Stimulated activated CD4-positive, alpha-beta T cell treated with anti-CD3 and anti-CD28 coated beads, Interleukin-1b, Interleukin-23, amount 100 ng/mL, for 4 hours (primary cell): ENCODE measurements at regions not wholly inside any gene's neighbourhood (a gene's known extent, or its start where the extent isn't known, plus 50 kb on each side); places are given as distances from the start of the nearest gene placed in this dataset.

Source experiments
- DNase-seq, 2 donors: peaks; one replicate each; pipeline ENCODE4 v3.0.0-alpha.2; 2020; ENCODE audit warnings: low read depth in 2 of 2

GRCh38 chr18:77444385-77444784 lies 194.7 kb downstream of the GALR1 start:
- no peak for DNase-seq

DNA sequence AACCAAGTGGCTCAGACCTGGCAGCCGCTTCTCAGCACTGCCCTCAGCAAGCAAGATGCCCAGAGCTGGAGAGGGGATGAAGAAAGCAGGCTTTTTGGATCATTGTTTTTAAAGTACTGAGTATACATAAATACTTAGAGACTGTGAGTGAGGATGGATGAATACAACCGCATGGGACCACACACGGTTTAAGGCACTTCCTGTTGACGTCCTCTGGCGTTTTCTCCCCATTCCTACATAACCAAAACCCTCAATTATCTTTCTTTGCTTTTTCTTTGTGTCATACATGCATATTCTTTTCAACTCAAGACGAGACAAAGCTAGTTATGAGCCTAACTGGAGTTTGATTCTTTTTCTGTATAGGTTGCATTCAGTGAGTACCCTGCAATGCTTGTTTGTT lies 198.4 kb downstream of the GALR1 start:
- no peak for DNase-seq

DNA sequence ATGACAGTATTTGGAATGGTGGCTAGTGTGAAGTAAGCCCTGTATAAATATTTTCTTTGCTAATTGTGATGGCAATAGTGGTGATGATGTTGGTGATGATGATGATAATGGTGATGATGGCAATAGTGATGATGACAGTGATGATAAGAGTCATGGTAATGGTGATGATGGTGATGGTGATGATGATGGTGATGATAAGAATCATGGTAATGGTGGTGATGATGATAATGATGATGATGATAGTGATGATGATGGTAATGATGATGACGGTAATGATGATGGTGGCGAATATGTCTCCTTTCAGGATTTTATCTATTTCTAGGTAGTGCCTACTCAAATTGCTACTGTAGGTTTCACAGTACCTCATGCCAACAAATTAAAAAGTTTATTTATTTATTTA lies 205.4 kb downstream of the GALR1 start:
- DNase-seq, result no peak

- no peak for DNase-seq
These were observed 208.0 kb downstream of the GALR1 start for GRCh38 chr18:77457681-77458080.

- DNase-seq, result no peak
These were observed 211.5 kb downstream of the GALR1 start for GRCh38 chr18:77461062-77461688.

- DNase-seq, result no peak
These were observed 215.3 kb downstream of the GALR1 start for GRCh38 chr18:77464917-77465316.

DNA sequence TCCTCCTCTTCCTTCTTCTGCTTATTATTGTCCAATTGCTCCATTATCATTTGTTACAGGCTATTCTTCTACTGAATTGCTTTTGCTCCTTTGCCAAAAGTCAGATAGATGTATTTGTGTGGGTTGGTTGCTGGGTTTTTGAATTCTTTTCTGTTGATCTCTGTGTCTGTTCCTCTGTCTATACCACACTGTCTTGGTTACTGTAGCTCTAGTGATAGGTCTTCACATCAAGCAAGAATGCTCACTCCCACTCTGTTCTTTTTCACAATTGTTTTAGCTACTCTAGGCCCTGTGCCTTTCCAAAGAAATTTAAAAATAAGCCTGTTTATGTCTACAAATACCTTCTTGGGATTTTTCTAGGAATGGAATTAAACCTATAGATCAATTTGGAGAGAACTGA lies 217.2 kb downstream of the GALR1 start:
- DNase-seq, result no peak

DNA sequence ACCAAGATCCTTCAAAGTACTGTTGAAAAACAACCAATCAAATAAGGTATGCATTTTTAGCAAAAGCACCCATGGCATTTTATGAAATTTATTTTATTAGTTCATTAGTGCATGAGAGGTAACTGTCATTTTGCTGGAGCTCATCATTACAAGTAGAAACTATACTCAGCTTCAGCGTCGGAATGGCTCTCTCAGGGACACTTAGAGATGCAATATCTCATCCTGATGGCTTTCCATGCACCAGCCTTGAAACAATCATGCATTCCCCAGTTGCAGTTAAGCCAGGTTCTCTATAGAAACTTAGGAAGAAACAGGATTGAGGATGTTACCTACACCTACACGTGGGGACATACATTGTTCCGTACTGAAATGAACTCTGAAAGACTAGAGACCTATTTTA lies 219.5 kb downstream of the GALR1 start:
- DNase-seq, result no peak

- DNase-seq, result no peak
These were observed 221.1 kb downstream of the GALR1 start for GRCh38 chr18:77470569-77471413.

DNA sequence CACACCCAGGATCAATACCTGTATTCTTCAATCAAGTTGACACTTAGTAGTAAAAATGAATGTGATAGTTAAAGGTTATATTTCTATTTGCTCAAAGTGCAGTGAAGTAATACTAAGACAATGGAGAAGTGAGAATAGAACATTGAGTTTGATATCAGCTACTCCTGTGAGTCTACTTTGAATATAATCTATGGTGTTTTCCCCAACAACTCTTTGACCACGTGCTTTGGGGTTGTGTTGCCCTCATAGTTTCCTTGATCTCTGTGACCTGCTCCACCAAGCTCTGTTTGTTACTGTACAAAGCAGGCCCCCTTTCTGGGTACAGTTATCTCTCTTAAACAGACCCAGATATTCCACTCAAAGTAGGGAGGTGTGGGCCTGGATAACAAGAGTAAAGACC lies 222.9 kb downstream of the GALR1 start:
- no peak for DNase-seq

DNA sequence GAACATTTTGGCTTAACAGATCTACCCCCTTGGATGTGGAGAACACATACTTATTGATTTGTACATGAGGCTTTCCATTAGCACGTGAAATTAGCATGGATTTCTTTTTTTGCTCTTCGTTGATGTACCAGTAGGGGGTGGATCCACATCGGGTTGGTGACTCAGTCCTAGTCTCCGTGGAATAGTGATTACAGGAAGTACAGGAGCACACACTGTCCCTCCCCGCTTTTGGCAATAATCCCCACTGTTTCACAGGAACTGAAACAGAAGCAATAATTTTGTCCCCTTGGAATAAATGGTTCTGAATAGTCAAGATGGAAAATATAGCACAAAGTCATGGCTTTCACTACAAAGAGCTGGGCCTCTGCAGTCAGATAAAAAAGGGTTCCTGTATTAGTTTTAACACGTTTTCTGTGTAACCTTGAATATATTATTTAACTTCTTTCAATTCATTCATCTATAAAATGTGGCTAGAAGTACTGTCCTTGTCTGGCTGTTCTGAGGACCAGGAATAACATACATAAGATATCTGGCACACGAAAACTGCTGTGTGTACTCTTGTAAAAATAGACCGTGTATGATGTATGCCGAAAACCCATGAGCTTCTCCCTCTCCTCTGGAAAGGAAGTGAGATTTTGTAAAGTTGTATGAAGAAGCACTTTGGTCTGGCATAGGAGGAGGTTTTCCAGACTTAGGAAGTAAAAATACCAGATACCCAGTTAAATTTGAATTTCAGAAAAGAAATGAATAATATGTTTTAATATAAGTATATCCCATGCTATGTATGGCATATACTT lies 229.2 kb downstream of the GALR1 start:
- DNase-seq, result no peak

DNA sequence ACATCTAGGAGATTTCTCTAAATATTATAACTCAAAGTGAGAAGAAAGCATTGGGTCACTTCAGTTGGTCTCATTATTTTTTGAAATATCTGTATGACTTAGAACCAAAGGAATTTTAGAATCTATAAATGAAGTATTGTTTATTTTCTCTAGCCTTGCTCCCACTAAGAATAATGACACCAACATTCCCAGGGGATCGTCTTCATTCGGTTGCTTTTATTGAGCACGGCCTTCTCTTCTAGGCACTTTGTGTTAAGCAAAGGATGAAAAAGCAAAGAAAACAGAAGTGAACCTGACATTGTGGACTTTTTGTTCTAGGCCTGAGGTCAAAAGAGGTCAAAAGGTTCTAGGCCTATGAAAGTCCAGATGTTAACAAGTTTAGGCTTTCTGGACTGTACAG lies 231.9 kb downstream of the GALR1 start:
- no peak for DNase-seq

DNA sequence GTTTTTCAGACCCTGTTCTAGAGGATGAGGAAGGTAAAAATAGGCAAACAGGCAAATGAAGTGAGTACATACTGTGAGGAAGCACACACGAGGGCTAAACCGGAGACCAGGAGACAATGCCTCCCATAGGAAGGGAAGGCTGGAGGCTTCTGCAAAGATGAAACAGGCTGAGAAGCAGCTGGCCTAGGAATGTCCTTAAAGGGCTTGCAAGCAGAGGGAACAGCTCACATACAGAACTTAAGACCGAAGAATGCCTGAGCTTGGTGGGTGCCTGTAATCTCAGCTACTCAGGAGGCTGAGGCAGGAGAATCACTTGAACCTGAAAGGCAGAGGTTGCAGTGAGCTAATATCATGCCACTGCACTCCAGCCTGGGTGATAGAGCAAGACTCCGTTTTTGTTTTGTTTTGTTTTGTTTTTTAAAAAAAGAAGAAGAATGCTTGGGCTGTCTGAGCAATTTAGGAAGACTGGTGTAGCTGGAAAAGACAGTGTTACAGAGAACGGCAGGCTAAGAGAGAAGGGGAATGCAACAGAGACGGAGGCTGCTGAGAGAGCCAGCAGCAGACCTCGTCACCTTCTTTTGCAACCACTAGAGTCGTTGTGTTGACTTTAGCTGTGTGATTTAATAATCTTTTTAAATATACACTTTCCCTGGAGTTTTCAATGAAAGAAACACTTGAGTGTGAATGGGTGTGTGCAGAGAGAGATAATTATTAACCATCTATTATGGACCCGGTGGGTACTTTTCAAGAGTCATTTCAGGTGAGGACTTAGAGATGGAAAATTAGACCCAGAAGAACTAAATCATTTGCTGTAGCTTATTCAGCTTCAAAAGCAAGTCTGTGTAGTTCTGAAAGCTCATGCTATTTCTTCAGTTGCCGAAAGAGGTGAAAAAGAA lies 232.8 kb downstream of the GALR1 start:
- no peak for DNase-seq

DNA sequence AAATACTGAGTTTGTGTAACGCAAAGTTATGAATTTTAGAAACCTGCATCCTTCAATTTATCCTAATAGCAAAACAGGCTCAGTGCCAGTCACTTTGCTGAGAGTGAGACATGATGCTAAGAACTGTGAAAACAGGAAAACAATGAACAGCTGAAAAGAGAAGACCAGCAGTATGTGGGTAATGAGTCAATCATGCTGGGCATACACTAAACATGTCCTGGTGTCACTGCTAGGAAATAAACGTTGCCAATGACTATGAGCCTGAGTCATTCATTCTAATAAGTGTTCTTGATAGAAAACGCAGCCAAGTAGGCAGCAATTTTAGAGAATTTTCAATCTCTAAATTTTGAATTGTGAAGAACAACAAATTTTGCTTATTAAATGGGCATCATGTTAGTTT lies 237.3 kb downstream of the GALR1 start:
- DNase-seq, result no peak

DNA sequence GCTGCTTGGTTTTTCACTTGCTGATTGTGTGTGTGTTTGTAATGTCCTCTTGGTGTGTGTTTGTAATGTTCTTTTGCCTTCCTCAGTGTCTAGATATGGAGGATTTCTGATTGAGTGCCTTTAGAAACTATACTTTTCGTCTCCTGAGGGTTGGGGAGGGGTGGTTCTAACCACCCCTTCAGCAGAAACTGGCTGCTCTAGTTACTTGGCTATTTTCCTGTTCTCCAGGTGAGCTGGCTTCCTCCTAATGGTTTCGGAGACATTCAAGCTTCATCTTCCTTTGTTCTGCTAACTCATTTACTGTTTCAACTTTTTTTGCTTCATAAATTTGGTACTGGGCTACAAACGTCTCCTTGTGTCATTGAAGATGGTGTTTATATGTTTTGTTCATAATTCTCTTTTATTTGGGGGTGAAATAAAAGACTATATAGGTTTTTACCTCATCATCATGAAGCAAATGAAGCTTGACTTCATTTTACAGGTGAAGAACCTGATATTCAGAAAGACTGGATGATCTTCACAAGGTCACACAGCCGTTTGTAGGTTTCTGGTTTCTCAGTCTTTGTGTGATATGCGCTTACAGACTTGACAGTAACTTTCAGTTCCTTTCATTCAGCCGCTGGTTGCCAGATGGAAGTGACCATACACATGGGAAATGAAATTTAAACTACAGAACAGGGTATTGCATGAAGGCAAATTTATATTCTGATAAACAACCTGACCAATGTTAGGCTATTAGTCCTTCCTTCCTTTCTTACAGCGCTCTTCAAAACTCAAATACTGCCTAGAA lies 238.5 kb downstream of the GALR1 start:
- no peak for DNase-seq

DNA sequence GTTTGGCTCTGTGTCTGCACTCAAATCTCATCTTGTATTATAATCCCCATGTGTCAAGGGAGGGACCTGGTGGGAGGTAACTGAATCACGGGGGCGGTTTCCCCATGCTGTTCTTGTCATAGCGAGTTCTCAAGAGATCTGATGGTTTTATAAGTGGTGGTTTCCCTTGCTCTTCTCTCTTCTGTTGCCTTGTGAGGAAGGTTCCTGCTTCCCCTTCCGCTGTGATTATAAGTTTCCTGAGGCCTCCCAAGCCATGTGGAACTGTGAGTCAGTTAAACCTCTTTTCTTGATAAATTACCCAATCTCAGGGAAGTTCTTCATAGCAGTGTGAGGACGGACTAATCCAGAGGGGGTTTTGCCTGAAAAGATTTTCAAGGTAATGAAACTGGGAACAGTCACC lies 245.4 kb downstream of the GALR1 start:
- no peak for DNase-seq

- no peak for DNase-seq
These were observed 246.5 kb downstream of the GALR1 start for GRCh38 chr18:77495982-77496690.

- no peak for DNase-seq
These were observed 251.6 kb downstream of the GALR1 start for GRCh38 chr18:77501266-77501665.

GRCh38 chr18:77505499-77505898 lies 255.9 kb downstream of the GALR1 start:
- DNase-seq, result no peak

DNA sequence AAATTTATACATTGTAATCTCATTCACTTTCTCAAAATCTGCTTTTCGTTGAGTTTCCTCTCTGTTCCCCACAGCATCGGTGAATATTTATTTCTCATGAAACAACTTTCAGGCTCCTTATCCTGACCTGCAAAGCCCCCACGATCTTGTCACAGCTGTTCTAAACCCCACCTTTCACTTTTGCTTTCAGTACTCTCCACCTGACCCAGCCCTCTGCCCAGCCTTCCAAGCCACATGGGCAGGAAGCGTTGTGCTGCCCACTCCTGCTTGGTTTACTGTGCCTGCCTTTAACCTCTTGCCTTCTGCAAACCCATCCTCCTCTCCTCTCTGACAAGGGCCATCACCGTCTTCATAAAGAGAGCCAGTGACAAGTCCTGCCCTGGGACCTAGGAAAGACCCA lies 262.5 kb downstream of the GALR1 start:
- no peak for DNase-seq
